ENCODE measurements at regions not wholly inside any gene's neighbourhood (a gene's known extent, or its start where the extent isn't known, plus 50 kb on each side); places are given as distances from the start of the nearest gene placed in this dataset.

- TF ChIP-seq ZNF561 (tag by site-specific recombination; IDR thresholded peaks at IDR 0.05; ENCODE audit: borderline replicate concordance) (no peak), ATF2 (tag by site-specific recombination; IDR thresholded peaks at IDR 0.05; ENCODE audit: low read depth) (no peak), ZNF639 (tag by site-specific recombination; IDR thresholded peaks at IDR 0.05) (no peak), CTCF (tag by site-specific recombination; IDR thresholded peaks at IDR 0.05) (no peak), ZNF777 (tag by site-specific recombination; IDR thresholded peaks at IDR 0.05; ENCODE audit: borderline replicate concordance) (no peak), TRIM28 (IDR thresholded peaks at IDR 0.05; ENCODE audit: borderline replicate concordance, low read length) (no peak), ZXDB (tag by site-specific recombination; IDR thresholded peaks at IDR 0.05) (no peak), ZNF37A (tag by site-specific recombination; IDR thresholded peaks at IDR 0.05) (no peak)
These were observed 324.7 kb downstream of the TRIML1 start for GRCh38 chr4:188463909-188464308.
